MM.1S (cell line): ENCODE measurements at regions not wholly inside any gene's neighbourhood (a gene's known extent, or its start where the extent isn't known, plus 50 kb on each side); places are given as distances from the start of the nearest gene placed in this dataset.

Experiments used
- EZH2 ChIP-seq: fragments of 300-600 bp; sonication (generic); optimal IDR thresholded peaks from 2 replicates; pipeline ENCODE3; 2017; ENCODE audit warnings: low read depth, mild to moderate bottlenecking, antibody characterized with exemption, low read length, mixed read lengths
- EZH2phosphoT487 ChIP-seq: fragments of 300-600 bp; sonication (generic); IDR thresholded peaks from 2 replicates; pipeline ENCODE4 v1.6.1; 2018; ENCODE audit warnings: antibody characterized with exemption, low read length
- TF ChIP-seq, protein P1 (sequence below): fragments of 300-600 bp; sonication (generic); IDR thresholded peaks from 2 replicates; pipeline ENCODE4 v1.5.1; 2016; ENCODE audit warnings: antibody characterized with exemption, low read length, mixed read lengths

DNA sequence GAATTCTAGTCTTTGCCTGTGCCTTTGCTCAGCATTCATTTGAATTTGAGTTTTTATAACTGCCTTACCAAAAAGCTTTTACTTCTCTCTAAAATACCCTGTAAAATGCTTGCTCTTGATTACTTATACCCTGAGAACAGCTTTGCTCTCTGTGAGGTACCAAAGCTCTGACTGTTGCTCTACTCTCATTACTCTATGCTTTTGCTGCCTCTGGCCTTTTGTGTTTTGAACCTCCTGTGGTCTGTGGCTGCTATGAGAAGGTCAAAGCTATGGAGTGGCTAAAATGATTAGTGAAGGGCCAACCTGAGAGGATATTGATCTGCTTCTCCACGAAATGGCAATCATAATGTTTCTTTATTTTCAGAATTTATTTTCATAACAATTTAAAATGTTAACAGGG is 375.6 kb upstream of the IMPG1 start:
- TF ChIP-seq, protein P1, sequence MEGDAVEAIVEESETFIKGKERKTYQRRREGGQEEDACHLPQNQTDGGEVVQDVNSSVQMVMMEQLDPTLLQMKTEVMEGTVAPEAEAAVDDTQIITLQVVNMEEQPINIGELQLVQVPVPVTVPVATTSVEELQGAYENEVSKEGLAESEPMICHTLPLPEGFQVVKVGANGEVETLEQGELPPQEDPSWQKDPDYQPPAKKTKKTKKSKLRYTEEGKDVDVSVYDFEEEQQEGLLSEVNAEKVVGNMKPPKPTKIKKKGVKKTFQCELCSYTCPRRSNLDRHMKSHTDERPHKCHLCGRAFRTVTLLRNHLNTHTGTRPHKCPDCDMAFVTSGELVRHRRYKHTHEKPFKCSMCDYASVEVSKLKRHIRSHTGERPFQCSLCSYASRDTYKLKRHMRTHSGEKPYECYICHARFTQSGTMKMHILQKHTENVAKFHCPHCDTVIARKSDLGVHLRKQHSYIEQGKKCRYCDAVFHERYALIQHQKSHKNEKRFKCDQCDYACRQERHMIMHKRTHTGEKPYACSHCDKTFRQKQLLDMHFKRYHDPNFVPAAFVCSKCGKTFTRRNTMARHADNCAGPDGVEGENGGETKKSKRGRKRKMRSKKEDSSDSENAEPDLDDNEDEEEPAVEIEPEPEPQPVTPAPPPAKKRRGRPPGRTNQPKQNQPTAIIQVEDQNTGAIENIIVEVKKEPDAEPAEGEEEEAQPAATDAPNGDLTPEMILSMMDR, result no peak
- TF ChIP-seq EZH2phosphoT487 (no peak), EZH2 (no peak)
